ENCODE measurements at regions not wholly inside any gene's neighbourhood (a gene's known extent, or its start where the extent isn't known, plus 50 kb on each side); places are given as distances from the start of the nearest gene placed in this dataset.

GRCh38 chr12:66063916-66064315 is 66.6 kb downstream of the LLPH start:
- H3K36me3 Mint-ChIP-seq (ENCODE audit: low read depth), result no peaks in the 10 kb centered on the region
- Histone ChIP-seq H3K27ac (ENCODE audit: low read depth) (no peak overlapping the region), H3K36me3 (ENCODE audit: insufficient read depth) (no peaks in the 10 kb centered on the region), H3K79me2 (replicated peaks; ENCODE audit: insufficient read depth) (no peaks in the 10 kb centered on the region), H3K4me3 (no peak overlapping the region), H4K20me1 (replicated peaks; ENCODE audit: insufficient read depth) (no peaks in the 10 kb centered on the region), H3K4me2 (no peak overlapping the region; the same call in 1 of the 2 replicates), H3K4me1 (ENCODE audit: insufficient read depth) (peaks cover 49% of the 10 kb centered on the region), H3F3A (replicated peaks; ENCODE audit: low read depth) (no peaks in the 10 kb centered on the region; the same call in 1 of the 2 replicates), H3K27me3 (ENCODE audit: insufficient read depth) (no peaks in the 10 kb centered on the region), H2AFZ (peak overlapping the region; percentile 75; the same call in 1 of the 2 replicates), H3K9me2 (ENCODE audit: insufficient read depth) (no peaks in the 10 kb centered on the region)
- no peak for ATAC-seq
- H3K27ac Mint-ChIP-seq, result no peak overlapping the region
- peaks cover 38% of the 10 kb centered on the region for H3K4me1 Mint-ChIP-seq
- no peaks in the 10 kb centered on the region for H3K9me3 Mint-ChIP-seq
- no peak for TF ChIP-seq ZNF331 (CRISPR knock-in tag; IDR thresholded peaks at IDR 0.05; ENCODE audit: low read depth)
- no peak for TF ChIP-seq ZNF114 (CRISPR knock-in tag; IDR thresholded peaks at IDR 0.05)
- TF ChIP-seq STAT1 (IDR thresholded peaks at IDR 0.05; ENCODE audit: unreplicated experiment), result no peak
- TF ChIP-seq ETS1 (IDR thresholded peaks at IDR 0.05), result no peak
- no peak for TF ChIP-seq ZNF462 (CRISPR knock-in tag; IDR thresholded peaks at IDR 0.05)
- TF ChIP-seq REST (IDR thresholded peaks at IDR 0.05; ENCODE audit: unreplicated experiment), result no peak
- TF ChIP-seq NANOG (IDR thresholded peaks at IDR 0.05; ENCODE audit: borderline replicate concordance), result no peak
- no peak for TF ChIP-seq EZH2phosphoT487 (IDR thresholded peaks at IDR 0.05; ENCODE audit: unreplicated experiment)
- no peak for TF ChIP-seq CTCF (conservative IDR thresholded peaks at IDR 0.05; ENCODE audit: low read depth in 2 of 2)
- no peak for TF ChIP-seq EZH2 (IDR thresholded peaks at IDR 0.05; ENCODE audit: low read depth, unreplicated experiment)
- TF ChIP-seq JUNB (IDR thresholded peaks at IDR 0.05; ENCODE audit: unreplicated experiment), result no peak
- TF ChIP-seq CREB1 (CRISPR knock-in tag; IDR thresholded peaks at IDR 0.05; ENCODE audit: low read depth), result no peak
- no peak for TF ChIP-seq POLR2AphosphoS5 (IDR thresholded peaks at IDR 0.05; ENCODE audit: low read depth)
- H3K27me3 Mint-ChIP-seq (ENCODE audit: insufficient read depth, low read depth, poor library complexity), result peaks cover 5% of the 10 kb centered on the region
- DNase-seq (ENCODE audit: low spot score), result no peak
- H3K4me3 Mint-ChIP-seq, result no peak overlapping the region

All from GM23338 (cell line).